Astrocyte (in vitro differentiated cells and primary cell): ENCODE measurements at regions not wholly inside any gene's neighbourhood (a gene's known extent, or its start where the extent isn't known, plus 50 kb on each side); places are given as distances from the start of the nearest gene placed in this dataset.

Experiments used
- DNase-seq: peaks from one replicate; pipeline ENCODE4 v3.0.0-alpha.2; 2010; ENCODE audit warnings: low read depth
- FAIRE-seq: peaks from 2 replicates; lab custom pipeline; 2011; peaks lifted over from hg19 to GRCh38; lab: Jason Lieb, UNC
- H2AFZ ChIP-seq: 2 replicates; pipeline ENCODE4 v1.6.0; 2012; ENCODE audit warnings: low read depth, low read length, inconsistent platforms
- H3K27ac ChIP-seq: 2 replicates; pipeline ENCODE4 v1.5.1; 2011; ENCODE audit warnings: low read depth, low read length, inconsistent platforms
- H3K27me3 ChIP-seq: 2 replicates; pipeline ENCODE4 v1.6.0; 2011; ENCODE audit warnings: low read length, inconsistent platforms; ENCODE audit not compliant: insufficient read depth
- H3K36me3 ChIP-seq: 2 replicates; pipeline ENCODE4 v1.5.1; 2011; ENCODE audit warnings: low read length, inconsistent platforms; ENCODE audit not compliant: insufficient read depth
- H3K4me1 ChIP-seq: 2 replicates; pipeline ENCODE4 v1.5.1; 2011; ENCODE audit warnings: low read length, inconsistent platforms; ENCODE audit not compliant: insufficient read depth
- H3K4me2 ChIP-seq: 2 replicates; pipeline ENCODE4 v1.6.0; 2012; ENCODE audit warnings: low read length, inconsistent platforms
- H3K4me3 ChIP-seq: 2 replicates; pipeline ENCODE4 v1.5.1; 2011; ENCODE audit warnings: low read depth, mild to moderate bottlenecking, low read length, inconsistent platforms; ENCODE audit not compliant: insufficient read depth
- H3K79me2 ChIP-seq: 2 replicates; pipeline ENCODE4 v1.6.0; 2012; ENCODE audit warnings: mild to moderate bottlenecking, low read length, inconsistent platforms; ENCODE audit not compliant: insufficient read depth
- H3K9ac ChIP-seq: 2 replicates; pipeline ENCODE4 v1.6.0; 2012; ENCODE audit warnings: mild to moderate bottlenecking, low read length, inconsistent platforms
- H3K9me3 ChIP-seq: 2 replicates; pipeline ENCODE4 v1.5.1; 2012; ENCODE audit warnings: low read depth, mild to moderate bottlenecking, low read length, inconsistent platforms; ENCODE audit not compliant: insufficient read depth
- H4K20me1 ChIP-seq: 2 replicates; pipeline ENCODE4 v1.6.0; 2012; ENCODE audit warnings: low read length, inconsistent platforms; ENCODE audit not compliant: insufficient read depth
- H3K27ac Mint-ChIP-seq: one replicate; pipeline ENCODE4 v1.8.0; 2021; ENCODE audit warnings: mild to moderate bottlenecking, mixed read lengths; ENCODE audit not compliant: unreplicated experiment
- H3K27me3 Mint-ChIP-seq: one replicate; pipeline ENCODE4 v1.8.0; 2021; ENCODE audit warnings: low read depth, mixed read lengths; ENCODE audit not compliant: unreplicated experiment
- H3K36me3 Mint-ChIP-seq: one replicate; pipeline ENCODE4 v1.8.0; 2021; ENCODE audit warnings: low read depth, mixed read lengths; ENCODE audit not compliant: unreplicated experiment
- H3K4me1 Mint-ChIP-seq: one replicate; pipeline ENCODE4 v1.8.0; 2021; ENCODE audit warnings: low read depth, mixed read lengths; ENCODE audit not compliant: unreplicated experiment
- H3K4me3 Mint-ChIP-seq: one replicate; pipeline ENCODE4 v1.8.0; 2021; ENCODE audit warnings: mild to moderate bottlenecking, moderate library complexity, mixed read lengths; ENCODE audit not compliant: unreplicated experiment
- H3K9me3 Mint-ChIP-seq: one replicate; pipeline ENCODE4 v1.8.0; 2021; ENCODE audit warnings: mild to moderate bottlenecking, mixed read lengths; ENCODE audit not compliant: unreplicated experiment
- EZH2 ChIP-seq: IDR thresholded peaks from 2 replicates; pipeline ENCODE4 v1.6.1; 2012; ENCODE audit warnings: mild to moderate bottlenecking, low read length, inconsistent platforms; ENCODE audit not compliant: insufficient read depth
- TF ChIP-seq, protein P1 (sequence below): IDR thresholded peaks from 2 replicates; pipeline ENCODE4 v1.5.1; 2011; ENCODE audit warnings: low read depth, mild to moderate bottlenecking, inconsistent platforms, low read length, moderate library complexity; ENCODE audit not compliant: insufficient read depth

DNA sequence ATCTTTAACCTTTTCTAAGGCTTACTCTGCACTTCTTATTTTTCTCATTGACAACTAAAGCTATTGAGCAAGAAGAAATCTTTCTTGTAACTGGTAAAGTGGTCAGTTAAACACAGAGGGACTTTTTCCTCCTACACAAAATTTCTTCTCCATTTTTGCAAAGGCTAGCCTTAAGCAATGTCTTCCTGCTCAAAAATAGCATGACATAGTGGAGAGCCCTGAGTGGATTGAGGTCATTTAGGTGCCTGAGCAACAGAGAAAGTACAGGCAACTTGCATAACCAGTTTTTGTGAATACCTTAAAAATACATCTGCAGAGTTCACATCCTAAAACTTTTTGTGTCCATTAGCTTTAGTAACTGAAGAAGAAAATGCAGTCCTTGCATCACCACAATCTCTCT is 144.7 kb upstream of the TTC14 start:
- FAIRE-seq, result no peak
- no peak overlapping the region for H3K27ac ChIP-seq
- no peak overlapping the region for H3K4me3 ChIP-seq
- H3K9me3 ChIP-seq, result no peaks in the 10 kb centered on the region
- H2AFZ ChIP-seq, result no peak overlapping the region
- H3K4me3 Mint-ChIP-seq, result no peak overlapping the region
- H3K4me1 Mint-ChIP-seq, result no peaks in the 10 kb centered on the region
- H3K4me1 ChIP-seq, result no peaks in the 10 kb centered on the region
- H3K27me3 Mint-ChIP-seq, result peaks cover 3% of the 10 kb centered on the region
- no peaks in the 10 kb centered on the region for H3K79me2 ChIP-seq
- H3K9ac ChIP-seq, result no peak overlapping the region
- H3K27ac Mint-ChIP-seq, result no peak overlapping the region
- no peaks in the 10 kb centered on the region for H3K9me3 Mint-ChIP-seq
- DNase-seq, result no peak
- H3K36me3 Mint-ChIP-seq, result no peaks in the 10 kb centered on the region
- H3K36me3 ChIP-seq, result no peaks in the 10 kb centered on the region
- H3K4me2 ChIP-seq, result no peak overlapping the region
- no peaks in the 10 kb centered on the region for H4K20me1 ChIP-seq
- H3K27me3 ChIP-seq, result no peaks in the 10 kb centered on the region
- no peak for TF ChIP-seq EZH2
- TF ChIP-seq, protein P1, sequence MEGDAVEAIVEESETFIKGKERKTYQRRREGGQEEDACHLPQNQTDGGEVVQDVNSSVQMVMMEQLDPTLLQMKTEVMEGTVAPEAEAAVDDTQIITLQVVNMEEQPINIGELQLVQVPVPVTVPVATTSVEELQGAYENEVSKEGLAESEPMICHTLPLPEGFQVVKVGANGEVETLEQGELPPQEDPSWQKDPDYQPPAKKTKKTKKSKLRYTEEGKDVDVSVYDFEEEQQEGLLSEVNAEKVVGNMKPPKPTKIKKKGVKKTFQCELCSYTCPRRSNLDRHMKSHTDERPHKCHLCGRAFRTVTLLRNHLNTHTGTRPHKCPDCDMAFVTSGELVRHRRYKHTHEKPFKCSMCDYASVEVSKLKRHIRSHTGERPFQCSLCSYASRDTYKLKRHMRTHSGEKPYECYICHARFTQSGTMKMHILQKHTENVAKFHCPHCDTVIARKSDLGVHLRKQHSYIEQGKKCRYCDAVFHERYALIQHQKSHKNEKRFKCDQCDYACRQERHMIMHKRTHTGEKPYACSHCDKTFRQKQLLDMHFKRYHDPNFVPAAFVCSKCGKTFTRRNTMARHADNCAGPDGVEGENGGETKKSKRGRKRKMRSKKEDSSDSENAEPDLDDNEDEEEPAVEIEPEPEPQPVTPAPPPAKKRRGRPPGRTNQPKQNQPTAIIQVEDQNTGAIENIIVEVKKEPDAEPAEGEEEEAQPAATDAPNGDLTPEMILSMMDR, result no peak

DNA sequence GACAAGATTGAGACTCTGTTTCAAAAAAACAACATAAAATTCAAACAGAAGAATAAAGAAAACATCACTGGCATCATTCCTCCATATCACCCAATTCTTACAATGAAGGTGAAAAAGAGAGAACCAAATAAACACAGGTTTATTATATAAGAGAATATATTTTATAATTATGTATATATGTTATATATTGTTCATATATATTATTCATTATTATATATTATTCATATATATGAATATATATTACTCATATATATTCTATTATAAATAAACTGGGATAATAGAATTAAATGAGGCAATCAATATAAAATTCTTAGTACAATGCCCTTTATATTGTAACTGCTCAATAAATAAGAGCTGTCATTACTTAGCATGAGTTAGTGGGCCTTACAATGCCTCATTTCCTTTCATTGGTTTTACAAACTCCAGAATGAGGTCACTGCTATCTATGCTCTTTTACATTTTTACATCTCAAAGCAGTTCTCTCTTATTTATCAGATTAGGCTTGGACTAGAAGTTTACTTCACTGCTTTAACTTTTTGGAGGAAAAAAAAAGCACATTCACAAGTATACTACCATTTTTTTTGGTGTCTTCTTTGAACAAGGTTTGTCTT is 135.5 kb upstream of the TTC14 start:
- Histone ChIP-seq H3K4me3 (no peak overlapping the region), H3K27me3 (no peaks in the 10 kb centered on the region), H3K27ac (no peak overlapping the region), H4K20me1 (no peaks in the 10 kb centered on the region), H3K79me2 (no peaks in the 10 kb centered on the region), H3K4me1 (no peaks in the 10 kb centered on the region), H2AFZ (no peak overlapping the region), H3K9ac (no peak overlapping the region), H3K9me3 (no peaks in the 10 kb centered on the region), H3K36me3 (no peaks in the 10 kb centered on the region), H3K4me2 (no peak overlapping the region)
- H3K36me3 Mint-ChIP-seq, result no peaks in the 10 kb centered on the region
- no peak for TF ChIP-seq EZH2
- TF ChIP-seq, protein P1, result no peak
- DNase-seq, result no peak
- H3K4me1 Mint-ChIP-seq, result peaks cover 7% of the 10 kb centered on the region
- H3K4me3 Mint-ChIP-seq, result no peak overlapping the region
- FAIRE-seq, result no peak
- H3K27me3 Mint-ChIP-seq, result no peaks in the 10 kb centered on the region
- no peak overlapping the region for H3K27ac Mint-ChIP-seq
- no peaks in the 10 kb centered on the region for H3K9me3 Mint-ChIP-seq

DNA sequence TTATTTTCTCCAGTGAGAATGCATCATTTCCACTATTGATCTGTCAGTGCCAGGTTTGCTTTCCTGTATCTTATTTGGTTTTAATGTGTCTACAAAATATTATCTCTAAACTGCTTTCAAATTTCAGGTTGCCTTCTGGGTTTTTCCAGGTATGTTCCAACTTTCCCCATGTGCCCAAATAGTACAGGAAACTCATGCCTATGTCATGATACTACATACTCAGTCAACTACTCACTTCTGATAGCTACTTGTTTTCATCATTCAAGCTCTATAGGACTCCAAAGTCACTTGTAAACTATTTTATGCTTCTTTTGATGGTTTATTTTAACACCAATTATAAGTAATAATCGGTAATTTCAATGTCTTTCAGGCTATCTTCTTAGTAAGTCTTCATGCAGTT is 134.8 kb upstream of the TTC14 start:
- no peak overlapping the region for H2AFZ ChIP-seq
- H3K79me2 ChIP-seq, result no peaks in the 10 kb centered on the region
- Mint-ChIP-seq H3K27me3 (no peaks in the 10 kb centered on the region), H3K27ac (no peak overlapping the region), H3K4me3 (no peak overlapping the region), H3K36me3 (no peaks in the 10 kb centered on the region), H3K4me1 (peaks cover 7% of the 10 kb centered on the region), H3K9me3 (no peaks in the 10 kb centered on the region)
- H3K9me3 ChIP-seq, result no peaks in the 10 kb centered on the region
- H3K4me1 ChIP-seq, result no peaks in the 10 kb centered on the region
- FAIRE-seq, result no peak
- H3K4me3 ChIP-seq, result no peak overlapping the region
- H3K9ac ChIP-seq, result no peak overlapping the region
- no peak overlapping the region for H3K4me2 ChIP-seq
- no peaks in the 10 kb centered on the region for H3K27me3 ChIP-seq
- no peaks in the 10 kb centered on the region for H4K20me1 ChIP-seq
- no peak for TF ChIP-seq EZH2
- TF ChIP-seq, protein P1, result no peak
- no peaks in the 10 kb centered on the region for H3K36me3 ChIP-seq
- DNase-seq, result no peak
- no peak overlapping the region for H3K27ac ChIP-seq
